ENCODE measurements at regions not wholly inside any gene's neighbourhood (a gene's known extent, or its start where the extent isn't known, plus 50 kb on each side); places are given as distances from the start of the nearest gene placed in this dataset.

DNA sequence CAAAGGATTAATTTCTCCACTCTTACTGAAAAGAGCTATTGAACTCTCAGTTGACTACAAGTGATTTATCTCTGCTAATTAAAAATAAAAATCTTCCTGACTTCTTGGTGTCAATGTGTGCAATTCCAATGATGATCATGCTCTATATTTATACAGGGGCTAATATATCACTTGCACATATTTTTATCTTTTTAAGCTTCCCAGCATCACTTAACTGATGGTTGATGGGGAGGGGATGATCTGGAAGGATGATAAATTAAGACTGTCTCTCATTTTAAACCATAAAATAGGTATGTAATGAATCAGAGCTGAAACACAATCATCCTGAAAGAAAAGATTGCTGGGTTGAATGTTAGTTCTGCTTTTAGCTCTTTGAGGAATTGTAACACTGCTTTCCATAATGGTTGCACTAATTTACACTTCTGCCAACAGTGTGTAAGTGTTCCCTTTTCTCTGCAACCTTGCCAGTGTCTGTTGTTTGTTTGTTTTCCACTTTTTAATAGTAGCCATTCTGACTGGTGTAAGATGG, 169.6 kb upstream of the ECI2 start:
- Histone ChIP-seq H3K4me3 (ENCODE audit: insufficient read depth in 1 of 2, low read depth in 1 of 2, low read length in 2 of 2) (no peak overlapping the region), H3K79me1 (replicated peaks; ENCODE audit: low read length, poor library complexity, severe bottlenecking) (no peaks in the 10 kb centered on the region), H4K8ac (ENCODE audit: low read length) (no peak overlapping the region), H3K14ac (ENCODE audit: low read length in 2 of 2) (no peak overlapping the region), H3K27ac (ENCODE audit: low read length, poor library complexity, severe bottlenecking) (no peak overlapping the region), H2BK12ac (ENCODE audit: low read length in 2 of 2) (no peak overlapping the region), H3K4me2 (ENCODE audit: low read length, poor library complexity, severe bottlenecking) (no peak overlapping the region), H3K36me3 (ENCODE audit: control insufficient read depth in 1 of 2, insufficient read depth in 2 of 2, low read depth in 1 of 2, low read length in 2 of 2) (no peaks in the 10 kb centered on the region), H4K91ac (ENCODE audit: low read length) (no peak overlapping the region), H3K9ac (ENCODE audit: low read length) (no peak overlapping the region), H2BK5ac (ENCODE audit: low read depth, low read length, poor library complexity, severe bottlenecking) (no peak overlapping the region), H3K23ac (ENCODE audit: low read length in 2 of 2) (no peak overlapping the region), H2AFZ (ENCODE audit: low read depth, low read length) (no peak overlapping the region), H3K4ac (ENCODE audit: low read depth in 1 of 2, low read length in 2 of 2) (no peak overlapping the region), H3K18ac (ENCODE audit: low read depth in 1 of 2, low read length in 2 of 2) (no peak overlapping the region), H2BK120ac (ENCODE audit: low read depth, low read length) (no peak overlapping the region), H3K4me1 (ENCODE audit: control insufficient read depth, insufficient read depth, low read depth, low read length) (no peaks in the 10 kb centered on the region), H3K27me3 (ENCODE audit: control insufficient read depth in 1 of 2, insufficient read depth in 1 of 2, low read length in 2 of 2) (no peaks in the 10 kb centered on the region), H3K9me3 (ENCODE audit: control insufficient read depth, low read length) (no peaks in the 10 kb centered on the region), H2BK15ac (ENCODE audit: low read depth, poor library complexity, severe bottlenecking) (no peak overlapping the region), H2AK5ac (ENCODE audit: low read length, severe bottlenecking) (no peak overlapping the region)
- DNase-seq: no peak

DNA sequence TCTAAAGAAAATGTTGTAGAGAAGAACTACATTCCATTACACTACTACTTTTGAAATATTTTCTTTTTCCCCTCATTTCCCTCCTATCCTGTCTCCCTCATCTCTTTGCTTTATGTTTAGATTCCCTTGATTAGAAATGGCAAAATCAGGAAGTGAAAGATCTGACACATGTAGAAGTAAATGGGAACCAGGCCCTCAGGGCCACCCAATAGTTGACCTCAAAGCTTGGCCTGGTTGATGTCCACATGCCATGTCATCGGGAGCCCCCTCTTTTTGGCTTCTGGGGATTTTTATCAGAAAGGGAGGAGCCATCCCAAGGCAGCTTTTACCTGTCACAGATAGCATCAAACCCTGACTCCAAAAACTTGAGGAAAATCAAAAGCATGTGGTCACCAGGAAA, 168.3 kb upstream of the ECI2 start:
- Histone ChIP-seq H3K27ac (ENCODE audit: low read length, poor library complexity, severe bottlenecking) (no peak overlapping the region), H3K14ac (ENCODE audit: low read length in 2 of 2) (no peak overlapping the region), H3K36me3 (ENCODE audit: control insufficient read depth in 1 of 2, insufficient read depth in 2 of 2, low read depth in 1 of 2, low read length in 2 of 2) (no peaks in the 10 kb centered on the region), H3K9ac (ENCODE audit: low read length) (no peak overlapping the region), H3K9me3 (ENCODE audit: control insufficient read depth, low read length) (no peaks in the 10 kb centered on the region), H2BK120ac (ENCODE audit: low read depth, low read length) (no peak overlapping the region), H2BK15ac (ENCODE audit: low read depth, poor library complexity, severe bottlenecking) (no peak overlapping the region), H3K18ac (ENCODE audit: low read depth in 1 of 2, low read length in 2 of 2) (no peak overlapping the region), H2AFZ (ENCODE audit: low read depth, low read length) (no peak overlapping the region), H4K8ac (ENCODE audit: low read length) (no peak overlapping the region), H2BK12ac (ENCODE audit: low read length in 2 of 2) (no peak overlapping the region), H4K91ac (ENCODE audit: low read length) (no peak overlapping the region), H3K23ac (ENCODE audit: low read length in 2 of 2) (no peak overlapping the region), H2AK5ac (ENCODE audit: low read length, severe bottlenecking) (no peak overlapping the region), H3K79me1 (replicated peaks; ENCODE audit: low read length, poor library complexity, severe bottlenecking) (no peaks in the 10 kb centered on the region), H3K4me1 (ENCODE audit: control insufficient read depth, insufficient read depth, low read depth, low read length) (no peaks in the 10 kb centered on the region), H3K4me2 (ENCODE audit: low read length, poor library complexity, severe bottlenecking) (no peak overlapping the region), H3K4ac (ENCODE audit: low read depth in 1 of 2, low read length in 2 of 2) (no peak overlapping the region), H3K27me3 (ENCODE audit: control insufficient read depth in 1 of 2, insufficient read depth in 1 of 2, low read length in 2 of 2) (no peaks in the 10 kb centered on the region), H2BK5ac (ENCODE audit: low read depth, low read length, poor library complexity, severe bottlenecking) (no peak overlapping the region), H3K4me3 (ENCODE audit: insufficient read depth in 1 of 2, low read depth in 1 of 2, low read length in 2 of 2) (no peak overlapping the region)
- whole genome bisulfite sequencing: 91% methylated on average over 1 of the region's 1 CpG
- DNase-seq: no peak

DNA sequence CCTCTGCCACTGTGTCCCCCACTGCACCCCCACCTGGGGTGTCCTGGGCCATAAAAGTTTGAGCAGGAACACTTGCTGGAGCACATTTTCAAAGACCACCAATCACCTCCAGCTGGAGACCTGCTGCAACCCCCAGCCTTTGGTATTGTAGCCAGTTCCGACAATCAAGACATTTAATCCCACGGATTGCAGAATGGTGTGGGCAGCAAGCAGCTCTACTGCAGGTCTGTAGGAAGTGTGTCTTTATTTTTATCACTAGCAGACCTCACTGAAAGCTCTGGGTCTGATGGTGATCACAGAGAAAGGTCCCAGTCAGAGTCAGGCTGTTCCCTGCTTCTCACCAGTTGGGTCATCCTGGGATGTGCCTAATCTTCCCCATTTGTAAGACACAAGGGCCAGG, 167.1 kb upstream of the ECI2 start:
- H3K9me3 ChIP-seq (ENCODE audit: control insufficient read depth, low read length): no peaks in the 10 kb centered on the region
- no peak overlapping the region for H2AFZ ChIP-seq (ENCODE audit: low read depth, low read length)
- H3K79me1 ChIP-seq (replicated peaks; ENCODE audit: low read length, poor library complexity, severe bottlenecking): no peaks in the 10 kb centered on the region
- H3K14ac ChIP-seq (ENCODE audit: low read length in 2 of 2): no peak overlapping the region
- no peak overlapping the region for H2BK5ac ChIP-seq (ENCODE audit: low read depth, low read length, poor library complexity, severe bottlenecking)
- H2BK12ac ChIP-seq (ENCODE audit: low read length in 2 of 2): no peak overlapping the region
- H3K36me3 ChIP-seq (ENCODE audit: control insufficient read depth in 1 of 2, insufficient read depth in 2 of 2, low read depth in 1 of 2, low read length in 2 of 2): no peaks in the 10 kb centered on the region
- no peak for DNase-seq
- H2BK120ac ChIP-seq (ENCODE audit: low read depth, low read length): no peak overlapping the region
- no peaks in the 10 kb centered on the region for H3K4me1 ChIP-seq (ENCODE audit: control insufficient read depth, insufficient read depth, low read depth, low read length)
- no peak overlapping the region for H3K9ac ChIP-seq (ENCODE audit: low read length)
- no peak overlapping the region for H3K23ac ChIP-seq (ENCODE audit: low read length in 2 of 2)
- H4K8ac ChIP-seq (ENCODE audit: low read length): no peak overlapping the region
- H3K27ac ChIP-seq (ENCODE audit: low read length, poor library complexity, severe bottlenecking): no peak overlapping the region
- H3K4me2 ChIP-seq (ENCODE audit: low read length, poor library complexity, severe bottlenecking): no peak overlapping the region
- H3K4ac ChIP-seq (ENCODE audit: low read depth in 1 of 2, low read length in 2 of 2): no peak overlapping the region
- no peaks in the 10 kb centered on the region for H3K27me3 ChIP-seq (ENCODE audit: control insufficient read depth in 1 of 2, insufficient read depth in 1 of 2, low read length in 2 of 2)
- no peak overlapping the region for H4K91ac ChIP-seq (ENCODE audit: low read length)
- 100% methylated on average over 2 of the region's 2 CpGs for WGBS
- H3K18ac ChIP-seq (ENCODE audit: low read depth in 1 of 2, low read length in 2 of 2): no peak overlapping the region
- H3K4me3 ChIP-seq (ENCODE audit: insufficient read depth in 1 of 2, low read depth in 1 of 2, low read length in 2 of 2): no peak overlapping the region
- H2BK15ac ChIP-seq (ENCODE audit: low read depth, poor library complexity, severe bottlenecking): no peak overlapping the region
- H2AK5ac ChIP-seq (ENCODE audit: low read length, severe bottlenecking): no peak overlapping the region

DNA sequence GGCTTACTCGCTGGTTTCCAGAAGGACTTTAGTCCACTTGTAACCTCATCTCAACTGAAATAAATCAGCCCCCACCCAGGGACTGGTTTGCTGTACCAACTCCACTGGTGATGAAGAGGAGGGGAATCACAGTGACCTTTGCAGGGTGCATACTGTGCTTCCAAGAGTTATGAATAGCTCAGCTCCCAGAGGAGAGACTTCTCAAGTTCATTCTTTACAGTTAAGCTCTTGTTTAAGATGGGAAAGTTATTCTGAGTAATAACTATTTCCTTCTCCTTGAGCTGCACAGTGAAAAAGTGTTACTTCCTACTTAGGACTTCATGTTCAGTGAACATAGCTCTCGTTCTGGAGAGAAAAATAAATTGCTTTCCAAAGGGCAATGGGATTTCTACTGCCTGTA, 166.5 kb upstream of the ECI2 start:
- Histone ChIP-seq H3K18ac (ENCODE audit: low read depth in 1 of 2, low read length in 2 of 2) (no peak overlapping the region), H2BK5ac (ENCODE audit: low read depth, low read length, poor library complexity, severe bottlenecking) (no peak overlapping the region)

More for the DNA sequence above, 166.5 kb upstream of the ECI2 start:
- no peak overlapping the region for H3K4ac ChIP-seq (ENCODE audit: low read depth in 1 of 2, low read length in 2 of 2)
- H3K27me3 ChIP-seq (ENCODE audit: control insufficient read depth in 1 of 2, insufficient read depth in 1 of 2, low read length in 2 of 2): no peaks in the 10 kb centered on the region
- no peak overlapping the region for H3K27ac ChIP-seq (ENCODE audit: low read length, poor library complexity, severe bottlenecking)
- no peak overlapping the region for H2AK5ac ChIP-seq (ENCODE audit: low read length, severe bottlenecking)
- no peaks in the 10 kb centered on the region for H3K79me1 ChIP-seq (replicated peaks; ENCODE audit: low read length, poor library complexity, severe bottlenecking)
- no peaks in the 10 kb centered on the region for H3K4me1 ChIP-seq (ENCODE audit: control insufficient read depth, insufficient read depth, low read depth, low read length)
- no peaks in the 10 kb centered on the region for H3K36me3 ChIP-seq (ENCODE audit: control insufficient read depth in 1 of 2, insufficient read depth in 2 of 2, low read depth in 1 of 2, low read length in 2 of 2)
- H2BK120ac ChIP-seq (ENCODE audit: low read depth, low read length): no peak overlapping the region
- H2AFZ ChIP-seq (ENCODE audit: low read depth, low read length): no peak overlapping the region
- no peak overlapping the region for H2BK15ac ChIP-seq (ENCODE audit: low read depth, poor library complexity, severe bottlenecking)
- H3K4me2 ChIP-seq (ENCODE audit: low read length, poor library complexity, severe bottlenecking): no peak overlapping the region
- 63% methylated on average over 2 of the region's 2 CpGs for WGBS
- no peak overlapping the region for H3K14ac ChIP-seq (ENCODE audit: low read length in 2 of 2)
- no peak overlapping the region for H4K91ac ChIP-seq (ENCODE audit: low read length)
- H3K9ac ChIP-seq (ENCODE audit: low read length): no peak overlapping the region
- no peak overlapping the region for H2BK12ac ChIP-seq (ENCODE audit: low read length in 2 of 2)
- H3K9me3 ChIP-seq (ENCODE audit: control insufficient read depth, low read length): no peaks in the 10 kb centered on the region
- H3K4me3 ChIP-seq (ENCODE audit: insufficient read depth in 1 of 2, low read depth in 1 of 2, low read length in 2 of 2): no peak overlapping the region
- H4K8ac ChIP-seq (ENCODE audit: low read length): no peak overlapping the region
- no peak for DNase-seq
- no peak overlapping the region for H3K23ac ChIP-seq (ENCODE audit: low read length in 2 of 2)

Data from mesenchymal stem cell (in vitro differentiated cells and primary cell).